B cell (primary cell): ENCODE measurements at regions not wholly inside any gene's neighbourhood (a gene's known extent, or its start where the extent isn't known, plus 50 kb on each side); places are given as distances from the start of the nearest gene placed in this dataset.

Source experiments
- ATAC-seq: fragments of 200-7000 bp; cut with Tn5 transposase; one replicate; pipeline ENCODE4 v1.10.0; 2021; ENCODE audit warnings: low read depth, mild to moderate bottlenecking, moderate number of reproducible peaks, moderate library complexity
- CTCF ChIA-PET: fragments of 350-600 bp; sonication (Branson Sonifier 250); formaldehyde crosslinking; loops from one replicate; lab custom pipeline; 2021; ENCODE audit warnings: antibody characterized with exemption, inconsistent platforms; lab: Charles Lee
- POLR2A ChIA-PET: fragments of 350-600 bp; sonication (Branson Sonifier 250); formaldehyde crosslinking; loops from one replicate; lab custom pipeline; 2021; ENCODE audit warnings: antibody characterized with exemption; lab: Charles Lee
- DNase-seq: peaks from one replicate; pipeline ENCODE4 v3.0.0; 2013
- H2AFZ ChIP-seq: 2 replicates; pipeline ENCODE4 v1.6.1; 2012; ENCODE audit warnings: mild to moderate bottlenecking, low read depth, low read length; ENCODE audit not compliant: insufficient read depth, poor library complexity, severe bottlenecking
- H3K27ac ChIP-seq, 2 donors: 1 replicate in 1 of 2; 2 replicates in 1 of 2; pipeline ENCODE4 v1.5.1; 2012 to 2013; ENCODE audit warnings: low read length in 2 of 2, mild to moderate bottlenecking in 2 of 2, moderate library complexity in 1 of 2
- H3K27me3 ChIP-seq, 4 experiments: fragments of 200-600 bp in 1 of 4; sonication (generic) in 1 of 4; replicated peaks in 1 of 4; 1 replicate in 2 of 4; 2 replicates in 2 of 4; pipeline versions ENCODE4 v1.6.1 to v1.7.0; 2013 to 2016; ENCODE audit warnings: low read length in 3 of 4, mild to moderate bottlenecking in 2 of 4, mixed read lengths in 1 of 4, moderate library complexity in 1 of 4; ENCODE audit not compliant: insufficient read depth in 4 of 4, control insufficient read depth in 3 of 4; ENCODE audit errors: control extremely low read depth in 1 of 4
- H3K36me3 ChIP-seq, 2 experiments: replicated peaks in 1 of 2; 1 replicate in 1 of 2; 2 replicates in 1 of 2; pipeline versions ENCODE4 v1.6.1 to v1.7.1; 2013; ENCODE audit warnings: low read length in 1 of 2; ENCODE audit not compliant: insufficient read depth in 2 of 2, control insufficient read depth in 1 of 2; ENCODE audit errors: control extremely low read depth in 1 of 2, extremely low read depth in 1 of 2
- H3K4me1 ChIP-seq, 2 donors: fragments of 200-600 bp in 1 of 2; sonication (generic) in 1 of 2; 1 replicate in 1 of 2; 2 replicates in 1 of 2; pipeline versions ENCODE4 v1.5.1 to v1.6.1; 2013 to 2017; ENCODE audit warnings: low read length in 2 of 2; ENCODE audit not compliant: control insufficient read depth in 2 of 2, insufficient read depth in 2 of 2
- H3K4me2 ChIP-seq: replicated peaks from 2 replicates; pipeline ENCODE3; 2012; ENCODE audit warnings: mild to moderate bottlenecking, low read depth, low read length; ENCODE audit not compliant: poor library complexity, severe bottlenecking
- H3K4me3 ChIP-seq, 5 experiments: fragments of 200-600 bp in 1 of 5; sonication (generic) in 1 of 5; 1 replicate in 3 of 5; 2 replicates in 2 of 5; pipeline versions ENCODE4 v1.5.1 to v1.7.0; 2011 to 2016; ENCODE audit warnings: low read length in 4 of 5, mild to moderate bottlenecking in 4 of 5, low read depth in 2 of 5, control low read depth in 1 of 5, moderate library complexity in 1 of 5; ENCODE audit not compliant: insufficient read depth in 1 of 5; ENCODE audit errors: control extremely low read depth in 1 of 5, extremely low read depth in 1 of 5
- H3K79me2 ChIP-seq: fragments of 200-600 bp; sonication (generic); one replicate; pipeline ENCODE4 v1.6.0; 2016; ENCODE audit warnings: low read length; ENCODE audit not compliant: control insufficient read depth, insufficient read depth
- H3K9ac ChIP-seq: fragments of 200-600 bp; sonication (generic); 2 replicates; pipeline ENCODE4 v1.6.1; 2017; ENCODE audit warnings: mild to moderate bottlenecking, low read length, moderate library complexity
- H3K9me3 ChIP-seq, 3 donors: one replicate each; pipeline versions ENCODE4 v1.6.1 to v1.7.1; 2013; ENCODE audit warnings: low read length in 2 of 3; ENCODE audit not compliant: control insufficient read depth in 2 of 3, insufficient read depth in 1 of 3; ENCODE audit errors: control extremely low read depth in 1 of 3
- H4K20me1 ChIP-seq: 2 replicates; pipeline ENCODE4 v1.6.0; 2012; ENCODE audit warnings: mild to moderate bottlenecking, low read length; ENCODE audit not compliant: insufficient read depth, control insufficient read depth, poor library complexity, severe bottlenecking
- H3K27ac Mint-ChIP-seq: one replicate; pipeline ENCODE4 v1.8.0; 2021; ENCODE audit warnings: mixed read lengths
- H3K27me3 Mint-ChIP-seq: one replicate; pipeline ENCODE4 v1.8.0; 2021; ENCODE audit warnings: mixed read lengths
- H3K4me1 Mint-ChIP-seq: one replicate; pipeline ENCODE4 v1.8.0; 2021; ENCODE audit warnings: mixed read lengths
- H3K4me3 Mint-ChIP-seq: one replicate; pipeline ENCODE4 v1.8.0; 2021; ENCODE audit warnings: mixed read lengths
- H3K9me3 Mint-ChIP-seq: one replicate; pipeline ENCODE4 v1.8.0; 2022; ENCODE audit warnings: mixed read lengths; ENCODE audit not compliant: insufficient read depth
- CTCF ChIP-seq: fragments of 200-600 bp; IDR thresholded peaks from one replicate; pipeline ENCODE4 v1.8.0; 2022; ENCODE audit warnings: antibody characterized with exemption, mild to moderate bottlenecking
- EZH2 ChIP-seq: IDR thresholded peaks from 2 replicates; pipeline ENCODE4 v1.6.1; 2012; ENCODE audit warnings: borderline replicate concordance, low read depth, mild to moderate bottlenecking, moderate library complexity, low read length; ENCODE audit not compliant: insufficient read depth, poor library complexity, severe bottlenecking
- WGBS: methylation state at CpG from one replicate; pipeline ENCODE4 v1.1.5; 2013; ENCODE audit warnings: missing lambda C conversion rate; ENCODE audit not compliant: insufficient coverage; 5-methylcytosine and 5-hydroxymethylcytosine counted together
- intact Hi-C: fragments of 100-400 bp; cut with micrococcal nuclease; formaldehyde crosslinking; loops from one replicate; pipeline ENCODE4 v1.10.0; 2022

- intact Hi-C loops, result no loop called here
- ChIA-PET POLR2A (no interaction called here), CTCF (no interaction called here)
- DNase-seq (no peak), ATAC-seq (no peak)
- Histone ChIP-seq H3K27ac (no peak overlapping the region), H3K4me1 (no peaks in the 10 kb centered on the region), H3K79me2 (no peaks in the 10 kb centered on the region), H3K9me3 (no peaks in the 10 kb centered on the region), H4K20me1 (no peaks in the 10 kb centered on the region), H3K27me3 (peaks cover 0 to 3% (median 0%) of the 10 kb centered on the region in 4 experiments), H2AFZ (no peak overlapping the region), H3K4me3 (no peak overlapping the region), H3K4me2 (no peak overlapping the region), H3K9ac (no peak overlapping the region), H3K36me3 (no peaks in the 10 kb centered on the region)
- Mint-ChIP-seq H3K27ac (no peak overlapping the region), H3K4me3 (no peak overlapping the region), H3K4me1 (no peaks in the 10 kb centered on the region), H3K27me3 (no peaks in the 10 kb centered on the region), H3K9me3 (no peaks in the 10 kb centered on the region)
- TF ChIP-seq CTCF (no peak), EZH2 (no peak)
Measured at GRCh38 chr9:115328677-115329076, 210.7 kb upstream of the TNC start.

- Mint-ChIP-seq H3K4me1 (no peaks in the 10 kb centered on the region), H3K9me3 (peaks cover 2% of the 10 kb centered on the region), H3K4me3 (no peak overlapping the region), H3K27me3 (no peaks in the 10 kb centered on the region), H3K27ac (no peak overlapping the region)
- DNase-seq (no peak), ATAC-seq (no peak)
- H3K9ac ChIP-seq, result no peak overlapping the region
- intact Hi-C loops, result no loop called here
- H3K4me3 ChIP-seq, result no peak overlapping the region
- H3K4me1 ChIP-seq, result no peaks in the 10 kb centered on the region
- H4K20me1 ChIP-seq, result no peaks in the 10 kb centered on the region
- H3K36me3 ChIP-seq, result no peaks in the 10 kb centered on the region
- H3K9me3 ChIP-seq, result no peaks in the 10 kb centered on the region
- no peak for TF ChIP-seq CTCF
- no peak for TF ChIP-seq EZH2
- H3K79me2 ChIP-seq, result no peaks in the 10 kb centered on the region
- no peak overlapping the region for H3K4me2 ChIP-seq
- H3K27ac ChIP-seq, result no peak overlapping the region
- 85% methylated on average over 5 of the region's 8 CpGs for WGBS
- ChIA-PET CTCF (interaction anchor here (0.8 kb wide), 1 partner anchor 8 kb away, joined by 3 read pairs; no protein-coding TSS in a partner anchor), POLR2A (no interaction called here)
- H3K27me3 ChIP-seq, result peaks cover 0 to under 1% (median 0%) of the 10 kb centered on the region in 4 experiments
- H2AFZ ChIP-seq, result no peak overlapping the region
Measured at GRCh38 chr9:115333277-115334070, 215.5 kb upstream of the TNC start.
